Mesendoderm (in vitro differentiated cells): ENCODE measurements at regions not wholly inside any gene's neighbourhood (a gene's known extent, or its start where the extent isn't known, plus 50 kb on each side); places are given as distances from the start of the nearest gene placed in this dataset.

Experiments
- DNase-seq: peaks from one replicate; pipeline ENCODE4 v3.0.0; 2013
- H2AK5ac ChIP-seq: 2 replicates; pipeline ENCODE4 v1.6.1; 2013; ENCODE audit warnings: low read length, inconsistent platforms
- H2BK120ac ChIP-seq: 2 replicates; pipeline ENCODE4 v1.6.1; 2013; ENCODE audit warnings: low read depth, mild to moderate bottlenecking, low read length, moderate library complexity, mixed read lengths
- H2BK15ac ChIP-seq: replicated peaks from 2 replicates; pipeline ENCODE4 v1.6.1; 2013; ENCODE audit warnings: low read depth, mild to moderate bottlenecking, moderate library complexity
- H2BK5ac ChIP-seq: 2 replicates; pipeline ENCODE4 v1.6.1; 2013; ENCODE audit warnings: low read length, inconsistent platforms
- H3K18ac ChIP-seq: 2 replicates; pipeline ENCODE4 v1.6.1; 2013; ENCODE audit warnings: mild to moderate bottlenecking, low read length, mixed read lengths
- H3K23ac ChIP-seq: one replicate; pipeline ENCODE4 v1.6.1; 2013; ENCODE audit warnings: low read length
- H3K27ac ChIP-seq: 2 replicates; pipeline ENCODE4 v1.5.1; 2013; ENCODE audit warnings: low read depth, mild to moderate bottlenecking, inconsistent platforms, low read length, moderate library complexity
- H3K27me3 ChIP-seq: 2 replicates; pipeline ENCODE4 v1.6.1; 2013; ENCODE audit warnings: low read length, control low read depth, mild to moderate bottlenecking, inconsistent platforms; ENCODE audit not compliant: insufficient read depth, poor library complexity
- H3K36me3 ChIP-seq: 2 replicates; pipeline ENCODE4 v1.6.1; 2013; ENCODE audit warnings: low read length, inconsistent platforms; ENCODE audit not compliant: control insufficient read depth, insufficient read depth
- H3K4ac ChIP-seq: one replicate; pipeline ENCODE4 v1.6.1; 2013; ENCODE audit warnings: low read depth, mild to moderate bottlenecking, low read length, moderate library complexity
- H3K4me1 ChIP-seq: 2 replicates; pipeline ENCODE4 v1.6.1; 2013; ENCODE audit warnings: low read depth, low read length, inconsistent platforms; ENCODE audit not compliant: control insufficient read depth
- H3K4me2 ChIP-seq: 2 replicates; pipeline ENCODE4 v1.6.1; 2013; ENCODE audit warnings: low read length
- H3K4me3 ChIP-seq: 2 replicates; pipeline ENCODE4 v1.5.1; 2013; ENCODE audit warnings: mild to moderate bottlenecking, low read length
- H3K56ac ChIP-seq: one replicate; pipeline ENCODE4 v1.6.1; 2013; ENCODE audit warnings: low read length
- H3K79me1 ChIP-seq: 2 replicates; pipeline ENCODE4 v1.6.1; 2013; ENCODE audit warnings: low read length, inconsistent platforms
- H3K79me2 ChIP-seq: 2 replicates; pipeline ENCODE4 v1.6.1; 2013; ENCODE audit warnings: mild to moderate bottlenecking, low read length; ENCODE audit not compliant: control insufficient read depth, insufficient read depth
- H3K9ac ChIP-seq: 2 replicates; pipeline ENCODE4 v1.6.1; 2013; ENCODE audit warnings: low read length, inconsistent platforms
- H4K5ac ChIP-seq: one replicate; pipeline ENCODE4 v1.6.1; 2013; ENCODE audit warnings: low read length
- H4K8ac ChIP-seq: one replicate; pipeline ENCODE4 v1.6.1; 2013; ENCODE audit warnings: low read depth, mild to moderate bottlenecking, control low read depth, low read length, moderate library complexity
- WGBS: extraction: QIAGEN DNeasy Blood & Tissue Kit; methylation state at CpG from one replicate; pipeline ENCODE4 v1.1.7; 2013; ENCODE audit warnings: low lambda C conversion rate, missing lambda C conversion rate; ENCODE audit not compliant: insufficient coverage; ENCODE audit errors: extremely low coverage; 5-methylcytosine and 5-hydroxymethylcytosine counted together

GRCh38 chr11:119511614-119512306, 88.8 kb upstream of the THY1 start:
- Histone ChIP-seq H3K23ac (no peak overlapping the region), H3K4me1 (no peaks in the 10 kb centered on the region), H3K4me2 (no peak overlapping the region), H3K4ac (no peak overlapping the region), H3K79me1 (no peaks in the 10 kb centered on the region), H3K79me2 (no peaks in the 10 kb centered on the region), H3K4me3 (no peak overlapping the region), H4K5ac (no peak overlapping the region), H2BK120ac (no peak overlapping the region), H3K27me3 (no peaks in the 10 kb centered on the region), H3K56ac (no peak overlapping the region), H2AK5ac (no peak overlapping the region), H3K9ac (no peak overlapping the region), H2BK5ac (no peak overlapping the region), H3K27ac (no peak overlapping the region), H3K36me3 (no peaks in the 10 kb centered on the region), H4K8ac (no peak overlapping the region), H3K18ac (no peak overlapping the region), H2BK15ac (no peak overlapping the region)
- WGBS: no CpG with 5 or more reads among the region's 12 CpGs
- no peak for DNase-seq

GRCh38 chr11:119509969-119510401, 87.0 kb upstream of the THY1 start:
- Histone ChIP-seq H3K56ac (no peak overlapping the region), H3K4ac (no peak overlapping the region), H2BK120ac (no peak overlapping the region), H2BK15ac (no peak overlapping the region), H2BK5ac (no peak overlapping the region), H3K27ac (no peak overlapping the region), H3K4me2 (no peak overlapping the region), H3K4me1 (no peaks in the 10 kb centered on the region), H4K8ac (no peak overlapping the region), H3K4me3 (no peak overlapping the region), H3K9ac (no peak overlapping the region), H4K5ac (no peak overlapping the region), H3K79me2 (no peaks in the 10 kb centered on the region), H2AK5ac (no peak overlapping the region), H3K36me3 (no peaks in the 10 kb centered on the region), H3K79me1 (no peaks in the 10 kb centered on the region), H3K18ac (no peak overlapping the region), H3K23ac (no peak overlapping the region), H3K27me3 (no peaks in the 10 kb centered on the region)
- no CpG with 5 or more reads among the region's 5 CpGs for WGBS
- DNase-seq: no peak

- no CpG with 5 or more reads among the region's 4 CpGs for WGBS
- H3K27ac ChIP-seq: no peak overlapping the region
- no peak overlapping the region for H2BK5ac ChIP-seq
- H4K8ac ChIP-seq: no peak overlapping the region
- no peak overlapping the region for H3K23ac ChIP-seq
- H3K27me3 ChIP-seq: no peaks in the 10 kb centered on the region
- no peak overlapping the region for H4K5ac ChIP-seq
- no peak overlapping the region for H3K4me3 ChIP-seq
- H3K4me1 ChIP-seq: no peaks in the 10 kb centered on the region
- DNase-seq: no peak
- H3K79me1 ChIP-seq: no peaks in the 10 kb centered on the region
- no peaks in the 10 kb centered on the region for H3K79me2 ChIP-seq
- no peak overlapping the region for H3K18ac ChIP-seq
- no peak overlapping the region for H3K56ac ChIP-seq
- no peak overlapping the region for H2AK5ac ChIP-seq
- no peak overlapping the region for H3K4ac ChIP-seq
- H3K9ac ChIP-seq: no peak overlapping the region
- no peak overlapping the region for H3K4me2 ChIP-seq
- no peak overlapping the region for H2BK15ac ChIP-seq
- H2BK120ac ChIP-seq: no peak overlapping the region
- H3K36me3 ChIP-seq: no peaks in the 10 kb centered on the region
Measured at GRCh38 chr11:119509282-119509841, 86.4 kb upstream of the THY1 start.

GRCh38 chr11:119506436-119506835, 83.5 kb upstream of the THY1 start:
- Histone ChIP-seq H3K79me1 (no peaks in the 10 kb centered on the region), H4K5ac (no peak overlapping the region), H3K36me3 (no peaks in the 10 kb centered on the region), H3K27me3 (no peaks in the 10 kb centered on the region), H3K18ac (no peak overlapping the region), H3K9ac (no peak overlapping the region), H3K4me1 (no peaks in the 10 kb centered on the region), H3K27ac (no peak overlapping the region), H3K4me3 (no peak overlapping the region), H3K4ac (no peak overlapping the region), H3K79me2 (no peaks in the 10 kb centered on the region), H4K8ac (no peak overlapping the region), H3K23ac (no peak overlapping the region), H2BK15ac (no peak overlapping the region), H2BK5ac (no peak overlapping the region), H3K56ac (no peak overlapping the region), H3K4me2 (no peak overlapping the region), H2AK5ac (no peak overlapping the region), H2BK120ac (no peak overlapping the region)
- DNase-seq: no peak
- no CpG with 5 or more reads among the region's 3 CpGs for WGBS

GRCh38 chr11:119505861-119506260, 82.9 kb upstream of the THY1 start:
- Histone ChIP-seq H3K27ac (no peak overlapping the region), H3K79me2 (no peaks in the 10 kb centered on the region), H3K4ac (no peak overlapping the region), H3K79me1 (no peaks in the 10 kb centered on the region), H3K27me3 (no peaks in the 10 kb centered on the region), H2BK5ac (no peak overlapping the region), H2BK15ac (no peak overlapping the region), H2BK120ac (no peak overlapping the region), H2AK5ac (no peak overlapping the region), H4K5ac (no peak overlapping the region), H3K4me3 (no peak overlapping the region), H3K4me2 (no peak overlapping the region), H3K56ac (no peak overlapping the region), H4K8ac (no peak overlapping the region), H3K9ac (no peak overlapping the region), H3K18ac (no peak overlapping the region), H3K4me1 (no peaks in the 10 kb centered on the region), H3K36me3 (no peaks in the 10 kb centered on the region), H3K23ac (no peak overlapping the region)
- no peak for DNase-seq
- WGBS: no CpG with 5 or more reads among the region's 8 CpGs

- Histone ChIP-seq H4K5ac (no peak overlapping the region), H3K4me1 (no peaks in the 10 kb centered on the region), H2BK5ac (no peak overlapping the region), H2BK15ac (no peak overlapping the region), H3K56ac (no peak overlapping the region), H3K18ac (no peak overlapping the region), H3K23ac (no peak overlapping the region), H3K4me2 (no peak overlapping the region), H3K4ac (no peak overlapping the region), H2AK5ac (no peak overlapping the region), H3K27ac (no peak overlapping the region), H3K79me2 (no peaks in the 10 kb centered on the region), H3K4me3 (no peak overlapping the region), H3K79me1 (no peaks in the 10 kb centered on the region), H2BK120ac (no peak overlapping the region), H3K27me3 (no peaks in the 10 kb centered on the region), H3K9ac (no peak overlapping the region), H3K36me3 (no peaks in the 10 kb centered on the region), H4K8ac (no peak overlapping the region)
- DNase-seq: no peak
- no CpG with 5 or more reads among the region's 5 CpGs for WGBS
Measured at GRCh38 chr11:119505071-119505470, 82.1 kb upstream of the THY1 start.
